Amniotic epithelial cell (primary cell): ENCODE measurements at regions not wholly inside any gene's neighbourhood (a gene's known extent, or its start where the extent isn't known, plus 50 kb on each side); places are given as distances from the start of the nearest gene placed in this dataset.
A peak's percentile ranks its signal among the peaks of the same experiment; 100 is the strongest.

Experiments
- DNase-seq: peaks from one replicate; pipeline ENCODE4 v3.0.0-alpha.2; 2010; ENCODE audit warnings: low read depth

GRCh38 chr16:85391769-85392583 lies 221.1 kb upstream of the GSE1 start:
- DNase-seq, result no peak

- no peak for DNase-seq
Measured at GRCh38 chr16:85392756-85393673, 220.1 kb upstream of the GSE1 start.

- no peak for DNase-seq
Measured at GRCh38 chr16:85393674-85394451, 219.3 kb upstream of the GSE1 start.

- DNase-seq, result no peak
Measured at GRCh38 chr16:85394456-85395206, 218.5 kb upstream of the GSE1 start.

GRCh38 chr16:85395207-85395912 lies 217.8 kb upstream of the GSE1 start:
- DNase-seq, result peak; percentile 100

- peak; percentile 47 for DNase-seq
Measured at GRCh38 chr16:85395913-85396878, 216.9 kb upstream of the GSE1 start.

GRCh38 chr16:85396879-85397871 lies 215.9 kb upstream of the GSE1 start:
- no peak for DNase-seq

- no peak for DNase-seq
Measured at GRCh38 chr16:85398050-85398451, 215.1 kb upstream of the GSE1 start.

GRCh38 chr16:85398688-85399582 lies 214.2 kb upstream of the GSE1 start:
- DNase-seq, result no peak

GRCh38 chr16:85399583-85400284 lies 213.4 kb upstream of the GSE1 start:
- DNase-seq, result no peak

- no peak for DNase-seq
Measured at GRCh38 chr16:85400305-85401205, 212.6 kb upstream of the GSE1 start.

GRCh38 chr16:85401370-85401916 lies 211.7 kb upstream of the GSE1 start:
- DNase-seq, result no peak

GRCh38 chr16:85401917-85402766 lies 211.0 kb upstream of the GSE1 start:
- DNase-seq, result no peak
